Heart left ventricle (tissue), 16 donors: ENCODE measurements at regions not wholly inside any gene's neighbourhood (a gene's known extent, or its start where the extent isn't known, plus 50 kb on each side); places are given as distances from the start of the nearest gene placed in this dataset.

ENCODE experiments used
- ATAC-seq, 4 donors: fragments of 200-7000 bp; cut with Tn5 transposase; one replicate each; pipeline ENCODE4 v1.9.1; 2020 to 2022; ENCODE audit warnings: moderate library complexity in 4 of 4, mild to moderate bottlenecking in 3 of 4, moderate number of reproducible peaks in 1 of 4
- DNase-seq, 5 donors: peaks; one replicate each; pipeline ENCODE4 v3.0.0-alpha.2; 2020
- H3K27ac ChIP-seq, 12 donors: fragments of 200-600 bp; sonication (generic) in 4 of 12; one replicate each; pipeline versions ENCODE4 v1.5.0 to v1.8.0; 2016 to 2022; ENCODE audit warnings: mild to moderate bottlenecking in 2 of 12
- H3K27me3 ChIP-seq, 9 donors: fragments of 200-600 bp; sonication (generic) in 2 of 9; one replicate each; pipeline versions ENCODE4 v1.5.1 to v1.8.0; 2016 to 2022; ENCODE audit warnings: mild to moderate bottlenecking in 3 of 9
- H3K36me3 ChIP-seq, 9 donors: fragments of 200-600 bp; sonication (generic) in 2 of 9; one replicate each; pipeline versions ENCODE4 v1.5.0 to v1.8.0; 2018 to 2022; ENCODE audit warnings: mild to moderate bottlenecking in 2 of 9
- H3K4me1 ChIP-seq, 12 donors: fragments of 200-600 bp; sonication (generic) in 4 of 12; one replicate each; pipeline versions ENCODE4 v1.5.0 to v1.8.0; 2016 to 2022; ENCODE audit warnings: mild to moderate bottlenecking in 3 of 12
- H3K4me3 ChIP-seq, 12 donors: fragments of 200-600 bp; sonication (generic) in 4 of 12; one replicate each; pipeline versions ENCODE4 v1.5.0 to v1.8.0; 2017 to 2022; ENCODE audit warnings: mild to moderate bottlenecking in 9 of 12, moderate library complexity in 4 of 12
- H3K9me3 ChIP-seq, 12 donors: fragments of 200-600 bp; sonication (generic) in 4 of 12; one replicate each; pipeline versions ENCODE4 v1.5.0 to v1.8.0; 2016 to 2022; ENCODE audit warnings: mild to moderate bottlenecking in 1 of 12
- POLR2A ChIP-seq, 2 donors: fragments of 450-650 bp; IDR thresholded peaks; one replicate each; pipeline ENCODE4 v1.6.1; 2017; ENCODE audit warnings: antibody characterized with exemption in 2 of 2, mild to moderate bottlenecking in 2 of 2, moderate library complexity in 2 of 2
- WGBS, 4 donors: extraction: QIAGEN DNeasy Blood & Tissue Kit in 2 of 4; methylation state at CpG; one replicate each; pipeline versions ENCODE4 v1.1.5 to v1.1.7; 2013 to 2018; 5-methylcytosine and 5-hydroxymethylcytosine counted together
- intact Hi-C, 10 donors: fragments of 100-400 bp; cut with DNase I; formaldehyde crosslinking; loops; one replicate each; pipeline versions ENCODE4 v1.11.1 to v1.14.2; 2022
- TF ChIP-seq, protein P1 (sequence below), 12 donors: fragments of 200-600 bp; sonication (generic) in 4 of 12; IDR thresholded peaks; one replicate each; pipeline versions ENCODE4 v1.5.0 to v1.8.0; 2018 to 2022; ENCODE audit warnings: antibody characterized with exemption in 12 of 12, mild to moderate bottlenecking in 5 of 12
- donor health status: ischemic (EF 13 %, LVEDD 7.1; RV severe dilation, severe dysfunction).
- donor health status: healthy with polysubstance abuse.
- donor health status: DM: no; HTN: yes; CAD: no.
- donor health status: DM: no; HTN: no; CAD: no.
- donor health status: ischemic (EF 25% LVEDD 6.9; RV normal size, moderate dysfunction).
- donor health status: ischemic (EF 25% LVEDD 5.7; RV mildly dilated, moderate dysfunction).
- donor health status: healthy.
- donor health status: DM: yes; HTN: yes; CAD: no.
- donor health status: ischemic (EF 35%, LVEDD 5.7; RV mildly dilated, moderate dysfunction).
- donor health status: nonischemic (EF 11% LVEDD 7.7; RV severe dilation, severe dysfunction).
- donor health status: DM: yes; HTN: yes; CAD: no.
- donor health status: PGD.
- donor health status: ischemic (EF 29% LVEDD 5.4; RV normal size, mild dysfunction).
- donor health status: nonischemic (EF 23%, LVEDD 6.1; RV moderate dilation, normal function).

DNA sequence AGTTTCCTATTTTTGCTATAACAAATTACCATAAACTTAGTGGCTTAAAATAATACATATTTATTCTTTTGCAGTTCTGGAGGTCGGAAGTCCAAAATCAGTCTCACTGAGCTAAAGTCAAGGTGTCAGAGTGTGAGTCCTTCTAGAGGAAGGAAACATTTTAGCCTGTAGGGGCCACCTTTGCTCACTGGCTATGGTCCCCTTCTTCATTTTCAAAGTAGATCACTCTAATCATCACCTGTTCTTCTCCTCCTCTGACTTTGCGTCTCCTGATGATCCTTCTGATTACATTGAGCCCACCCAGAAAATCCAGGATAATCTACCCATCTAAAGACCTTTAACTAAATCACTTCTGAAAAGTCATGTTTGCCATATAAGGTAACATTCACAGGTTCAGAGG is 534.4 kb upstream of the SALL1 start:
- TF ChIP-seq, protein P1, sequence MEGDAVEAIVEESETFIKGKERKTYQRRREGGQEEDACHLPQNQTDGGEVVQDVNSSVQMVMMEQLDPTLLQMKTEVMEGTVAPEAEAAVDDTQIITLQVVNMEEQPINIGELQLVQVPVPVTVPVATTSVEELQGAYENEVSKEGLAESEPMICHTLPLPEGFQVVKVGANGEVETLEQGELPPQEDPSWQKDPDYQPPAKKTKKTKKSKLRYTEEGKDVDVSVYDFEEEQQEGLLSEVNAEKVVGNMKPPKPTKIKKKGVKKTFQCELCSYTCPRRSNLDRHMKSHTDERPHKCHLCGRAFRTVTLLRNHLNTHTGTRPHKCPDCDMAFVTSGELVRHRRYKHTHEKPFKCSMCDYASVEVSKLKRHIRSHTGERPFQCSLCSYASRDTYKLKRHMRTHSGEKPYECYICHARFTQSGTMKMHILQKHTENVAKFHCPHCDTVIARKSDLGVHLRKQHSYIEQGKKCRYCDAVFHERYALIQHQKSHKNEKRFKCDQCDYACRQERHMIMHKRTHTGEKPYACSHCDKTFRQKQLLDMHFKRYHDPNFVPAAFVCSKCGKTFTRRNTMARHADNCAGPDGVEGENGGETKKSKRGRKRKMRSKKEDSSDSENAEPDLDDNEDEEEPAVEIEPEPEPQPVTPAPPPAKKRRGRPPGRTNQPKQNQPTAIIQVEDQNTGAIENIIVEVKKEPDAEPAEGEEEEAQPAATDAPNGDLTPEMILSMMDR (IDR thresholded peaks at IDR 0.05): no peak
- no peak for TF ChIP-seq POLR2A (IDR thresholded peaks at IDR 0.05)
- WGBS, 4 donors: 79 to 88% (median 85%) methylated on average over 2 of the region's 2 CpGs
- no peaks in the 10 kb centered on the region for H3K36me3 ChIP-seq

DNA sequence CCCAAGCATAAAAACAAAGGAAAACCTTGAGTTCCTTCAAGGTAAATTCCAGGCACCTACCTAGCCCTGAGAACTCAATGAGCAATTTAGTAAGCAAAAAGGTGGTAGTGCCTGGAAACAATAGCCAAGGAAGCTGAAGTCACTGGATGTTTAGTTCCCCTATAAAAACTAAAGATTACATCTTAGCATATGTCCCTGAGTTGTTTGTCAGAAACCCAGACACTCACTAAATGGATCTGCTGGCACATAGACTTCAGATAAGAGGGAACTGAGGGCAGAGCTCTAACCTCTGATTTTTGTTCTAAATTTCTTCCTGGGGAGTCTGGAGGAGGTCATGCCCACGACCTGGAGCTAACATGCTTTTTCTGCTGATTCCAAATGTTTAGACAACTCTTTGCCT is 532.8 kb upstream of the SALL1 start:
- WGBS, 4 donors: 27 to 44% (median 33%) methylated on average over 1 of the region's 1 CpG
- TF ChIP-seq, protein P1 (IDR thresholded peaks at IDR 0.05): no peak
- TF ChIP-seq POLR2A (IDR thresholded peaks at IDR 0.05): no peak
- intact Hi-C loops: no loop called here
- no peak overlapping the region for H3K4me3 ChIP-seq
- no peaks in the 10 kb centered on the region for H3K36me3 ChIP-seq
- ATAC-seq (no peak), DNase-seq (no peak)
- H3K27ac ChIP-seq: no peak overlapping the region
- H3K4me1 ChIP-seq: no peaks in the 10 kb centered on the region
- H3K9me3 ChIP-seq: peaks cover 0 to 7% (median 0%) of the 10 kb centered on the region in 12 donors
- H3K27me3 ChIP-seq: no peaks in the 10 kb centered on the region

More for the DNA sequence above, 534.4 kb upstream of the SALL1 start:
- Histone ChIP-seq H3K27me3 (no peaks in the 10 kb centered on the region), H3K4me1 (no peaks in the 10 kb centered on the region), H3K9me3 (peaks cover 0 to 9% (median 0%) of the 10 kb centered on the region in 12 donors), H3K27ac (no peak overlapping the region), H3K4me3 (no peak overlapping the region)
- intact Hi-C loops: no loop called here
- DNase-seq (no peak), ATAC-seq (no peak)

DNA sequence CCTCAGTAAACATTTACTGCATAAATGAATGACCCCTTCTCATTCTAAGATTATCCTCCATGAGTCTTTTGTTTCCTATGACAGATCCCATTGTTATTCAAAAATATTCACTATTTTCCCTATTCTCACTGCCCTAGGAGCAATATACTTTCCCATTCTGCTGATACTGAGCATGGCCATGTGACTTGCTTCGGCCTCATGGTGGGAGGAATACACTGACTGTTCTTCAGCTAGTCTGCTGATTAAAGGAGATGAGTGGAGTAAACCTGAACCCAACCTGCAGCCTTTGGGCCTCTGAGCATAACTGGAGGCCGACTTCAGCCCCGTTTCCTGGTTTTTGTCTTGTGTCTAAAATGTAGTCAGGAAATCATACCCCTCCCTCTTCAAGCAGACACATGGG is 531.8 kb upstream of the SALL1 start:
- Histone ChIP-seq H3K27ac (no peak overlapping the region), H3K27me3 (no peaks in the 10 kb centered on the region), H3K36me3 (no peaks in the 10 kb centered on the region), H3K4me3 (no peak overlapping the region), H3K4me1 (no peaks in the 10 kb centered on the region), H3K9me3 (peaks cover 0 to 7% (median 0%) of the 10 kb centered on the region in 12 donors)
- TF ChIP-seq POLR2A (IDR thresholded peaks at IDR 0.05): no peak
- TF ChIP-seq, protein P1 (IDR thresholded peaks at IDR 0.05): no peak
- ATAC-seq: no peak
- 29 to 42% (median 37%) methylated on average over 3 of the region's 3 CpGs for WGBS, 4 donors
- no peak for DNase-seq
- intact Hi-C loops: no loop called here

DNA sequence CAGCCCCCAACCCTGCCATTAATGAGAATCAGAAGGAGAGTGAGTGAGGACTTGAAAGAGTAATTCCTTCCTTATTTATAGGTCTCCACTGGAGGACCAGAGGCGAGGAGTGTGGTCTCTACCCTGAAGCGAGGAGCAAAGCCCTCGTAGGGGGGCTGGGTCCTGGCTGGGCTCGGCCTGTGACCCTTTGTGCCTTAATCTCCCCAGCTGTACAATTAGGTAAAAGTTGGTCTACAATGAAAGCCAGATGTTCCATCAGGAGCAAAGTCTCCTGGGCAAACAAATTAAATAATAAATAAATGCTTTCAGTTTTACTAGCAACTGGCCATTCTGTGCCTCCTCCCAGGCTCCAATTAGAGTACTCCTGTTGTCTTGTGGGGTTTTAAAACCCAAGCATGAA is 523.5 kb upstream of the SALL1 start:
- Histone ChIP-seq H3K9me3 (peaks cover 0 to 3% (median 0%) of the 10 kb centered on the region in 12 donors), H3K27ac (no peak overlapping the region), H3K4me3 (no peak overlapping the region), H3K36me3 (no peaks in the 10 kb centered on the region), H3K4me1 (no peaks in the 10 kb centered on the region), H3K27me3 (no peaks in the 10 kb centered on the region)
- DNase-seq: no peak
- intact Hi-C loops: no loop called here
- no peak for TF ChIP-seq POLR2A (IDR thresholded peaks at IDR 0.05)
- TF ChIP-seq, protein P1 (IDR thresholded peaks at IDR 0.05): no peak
- ATAC-seq: no peak
- WGBS, 4 donors: 82 to 90% (median 85%) methylated on average over 4 of the region's 4 CpGs
